BJ (cell line): ENCODE measurements at regions not wholly inside any gene's neighbourhood (a gene's known extent, or its start where the extent isn't known, plus 50 kb on each side); places are given as distances from the start of the nearest gene placed in this dataset.

Experiments used
- CTCF ChIA-PET: fragments of 350-600 bp; formaldehyde crosslinking; extraction: SDS; loops from one replicate; lab custom pipeline; 2021; ENCODE audit warnings: antibody characterized with exemption, inconsistent platforms; lab: Yijun Ruan, JAX
- POLR2A ChIA-PET: fragments of 300-600 bp; sonication (Branson Sonifier 250); formaldehyde crosslinking; extraction: SDS; loops from one replicate; lab custom pipeline; 2021; ENCODE audit warnings: antibody characterized with exemption; lab: Charles Lee
- DNase-seq: peaks from one replicate; pipeline ENCODE4 v3.0.0-alpha.2; 2011; ENCODE audit warnings: low read depth
- H3K27me3 ChIP-seq: 2 replicates; pipeline ENCODE4 v1.6.0; 2011; ENCODE audit warnings: low read length; ENCODE audit not compliant: control insufficient read depth, insufficient read depth
- H3K36me3 ChIP-seq: 2 replicates; pipeline ENCODE4 v1.5.1; 2011; ENCODE audit warnings: low read length; ENCODE audit not compliant: control insufficient read depth, insufficient read depth
- H3K4me3 ChIP-seq: 2 replicates; pipeline ENCODE4 v1.5.1; 2011; ENCODE audit warnings: low read depth, mild to moderate bottlenecking, control low read depth, low read length
- CTCF ChIP-seq: IDR thresholded peaks from 2 replicates; pipeline ENCODE4 v1.5.1; 2011; ENCODE audit warnings: low read depth, mild to moderate bottlenecking, control low read depth, inconsistent platforms, low read length, moderate library complexity; ENCODE audit not compliant: insufficient read depth

- no peak for TF ChIP-seq CTCF
- Histone ChIP-seq H3K27me3 (no peaks in the 10 kb centered on the region), H3K4me3 (no peak overlapping the region), H3K36me3 (no peaks in the 10 kb centered on the region)
- DNase-seq: no peak
- POLR2A ChIA-PET: no interaction called here
- CTCF ChIA-PET: interaction anchor here (0.9 kb wide), 1 partner anchor 8 kb away, joined by 3 read pairs; no protein-coding TSS in a partner anchor
Measured at GRCh38 chr1:57799490-57800115, 375.7 kb upstream of the DAB1 start.

GRCh38 chr1:57798543-57798942, 374.7 kb upstream of the DAB1 start:
- DNase-seq: no peak
- ChIA-PET CTCF (no interaction called here), POLR2A (no interaction called here)

GRCh38 chr1:57797084-57797483, 373.2 kb upstream of the DAB1 start:
- TF ChIP-seq CTCF: no peak
- no peak overlapping the region for H3K4me3 ChIP-seq
- POLR2A ChIA-PET: no interaction called here
- CTCF ChIA-PET: no interaction called here
- H3K36me3 ChIP-seq: no peaks in the 10 kb centered on the region
- DNase-seq: no peak
- H3K27me3 ChIP-seq: no peaks in the 10 kb centered on the region

More at GRCh38 chr1:57798543-57798942, 374.7 kb upstream of the DAB1 start:
- Histone ChIP-seq H3K27me3 (no peaks in the 10 kb centered on the region), H3K36me3 (no peaks in the 10 kb centered on the region), H3K4me3 (no peak overlapping the region)
- no peak for TF ChIP-seq CTCF

- Histone ChIP-seq H3K36me3 (no peaks in the 10 kb centered on the region), H3K4me3 (no peak overlapping the region), H3K27me3 (no peaks in the 10 kb centered on the region)
- no peak for TF ChIP-seq CTCF
- ChIA-PET CTCF (no interaction called here), POLR2A (no interaction called here)
- DNase-seq: no peak
Measured at GRCh38 chr1:57796616-57797015, 372.8 kb upstream of the DAB1 start.

GRCh38 chr1:57795886-57796285, 372.0 kb upstream of the DAB1 start:
- ChIA-PET CTCF (no interaction called here), POLR2A (no interaction called here)
- DNase-seq: no peak
- no peak for TF ChIP-seq CTCF
- Histone ChIP-seq H3K4me3 (no peak overlapping the region), H3K36me3 (no peaks in the 10 kb centered on the region), H3K27me3 (no peaks in the 10 kb centered on the region)
